ENCODE measurements at regions not wholly inside any gene's neighbourhood (a gene's known extent, or its start where the extent isn't known, plus 50 kb on each side); places are given as distances from the start of the nearest gene placed in this dataset.

- no peak overlapping the region for H3K4me3 ChIP-seq (ENCODE audit: low read depth in 2 of 2, low read length in 2 of 2)
- no TSS peak for BruUV-seq (replicated peaks)
- in situ Hi-C loops (cut with HindIII; ENCODE audit: low pct_unique_long_range_greater_than_20kb, low sequenced_read_pairs): no loop called here
- peaks cover 2% of the 10 kb centered on the region for H3K27me3 ChIP-seq (ENCODE audit: control insufficient read depth, insufficient read depth, low read length)
- H3K4me1 ChIP-seq (ENCODE audit: control insufficient read depth, insufficient read depth, low read length): no peaks in the 10 kb centered on the region
- TF ChIP-seq SIN3A (IDR thresholded peaks at IDR 0.05; ENCODE audit: borderline replicate concordance, insufficient read depth, low read depth, low read length) (no peak), CTCF (IDR thresholded peaks at IDR 0.05) (no peak), POLR2AphosphoS5 (IDR thresholded peaks at IDR 0.05; ENCODE audit: low read depth, low read length) (no peak), TCF7L2 (IDR thresholded peaks at IDR 0.05; ENCODE audit: low read depth, low read length) (no peak), REST (IDR thresholded peaks at IDR 0.05; ENCODE audit: insufficient read depth in 1 of 2, low read depth in 2 of 2, low read length in 1 of 2) (no peak)
- ChIA-PET POLR2A (interaction anchor here (0.7 kb wide), 1 partner anchor 109 kb away, joined by 5 read pairs; no protein-coding TSS in a partner anchor), CTCF (no interaction called here)
- no peak for ATAC-seq
- H3K36me3 ChIP-seq (ENCODE audit: control insufficient read depth, insufficient read depth, low read length): no peaks in the 10 kb centered on the region
- H3K27ac ChIP-seq (ENCODE audit: low read length): no peak overlapping the region
- intact Hi-C loops (cut with micrococcal nuclease; ENCODE audit: unreplicated experiment): no loop called here
- H3K9me3 ChIP-seq (ENCODE audit: control insufficient read depth, insufficient read depth, low read depth, low read length): no peaks in the 10 kb centered on the region
- DNase-seq (ENCODE audit: low read depth, low spot score): no peak
Observed at GRCh38 chr6:8865451-8865850, 430.1 kb upstream of the SLC35B3 start.

- Histone ChIP-seq H3K4me1 (ENCODE audit: control insufficient read depth, insufficient read depth, low read length) (no peaks in the 10 kb centered on the region), H3K36me3 (ENCODE audit: control insufficient read depth, insufficient read depth, low read length) (no peaks in the 10 kb centered on the region), H3K27me3 (ENCODE audit: control insufficient read depth, insufficient read depth, low read length) (no peaks in the 10 kb centered on the region), H3K27ac (ENCODE audit: low read length) (no peak overlapping the region), H3K4me3 (ENCODE audit: low read depth in 2 of 2, low read length in 2 of 2) (no peak overlapping the region), H3K9me3 (ENCODE audit: control insufficient read depth, insufficient read depth, low read depth, low read length) (no peaks in the 10 kb centered on the region)
- ChIA-PET POLR2A (no interaction called here), CTCF (no interaction called here)
- in situ Hi-C loops (cut with HindIII; ENCODE audit: low pct_unique_long_range_greater_than_20kb, low sequenced_read_pairs) (no loop called here), intact Hi-C loops (cut with micrococcal nuclease; ENCODE audit: unreplicated experiment) (no loop called here)
- TF ChIP-seq SIN3A (IDR thresholded peaks at IDR 0.05; ENCODE audit: borderline replicate concordance, insufficient read depth, low read depth, low read length): no peak
- DNase-seq (ENCODE audit: low read depth, low spot score) (no peak), ATAC-seq (no peak)
- no TSS peak for BruUV-seq (replicated peaks)
Observed at GRCh38 chr6:8860671-8861070, 425.3 kb upstream of the SLC35B3 start.

GRCh38 chr6:8859501-8859900, 424.2 kb upstream of the SLC35B3 start:
- no TSS peak for BruUV-seq (replicated peaks)
- intact Hi-C loops (cut with micrococcal nuclease; ENCODE audit: unreplicated experiment) (no loop called here), in situ Hi-C loops (cut with HindIII; ENCODE audit: low pct_unique_long_range_greater_than_20kb, low sequenced_read_pairs) (no loop called here)
- no peak overlapping the region for H3K27ac ChIP-seq (ENCODE audit: low read length)
- H3K4me1 ChIP-seq (ENCODE audit: control insufficient read depth, insufficient read depth, low read length): no peaks in the 10 kb centered on the region
- DNase-seq (ENCODE audit: low read depth, low spot score): no peak
- H3K4me3 ChIP-seq (ENCODE audit: low read depth in 2 of 2, low read length in 2 of 2): no peak overlapping the region
- TF ChIP-seq REST (IDR thresholded peaks at IDR 0.05; ENCODE audit: insufficient read depth in 1 of 2, low read depth in 2 of 2, low read length in 1 of 2) (no peak), POLR2AphosphoS5 (IDR thresholded peaks at IDR 0.05; ENCODE audit: low read depth, low read length) (no peak), CTCF (IDR thresholded peaks at IDR 0.05) (no peak), SIN3A (IDR thresholded peaks at IDR 0.05; ENCODE audit: borderline replicate concordance, insufficient read depth, low read depth, low read length) (no peak), TCF7L2 (IDR thresholded peaks at IDR 0.05; ENCODE audit: low read depth, low read length) (no peak)
- H3K36me3 ChIP-seq (ENCODE audit: control insufficient read depth, insufficient read depth, low read length): no peaks in the 10 kb centered on the region
- ATAC-seq: no peak
- ChIA-PET CTCF (no interaction called here), POLR2A (no interaction called here)
- H3K27me3 ChIP-seq (ENCODE audit: control insufficient read depth, insufficient read depth, low read length): no peaks in the 10 kb centered on the region
- H3K9me3 ChIP-seq (ENCODE audit: control insufficient read depth, insufficient read depth, low read depth, low read length): no peaks in the 10 kb centered on the region

Data from Panc1 (cell line).